ENCODE measurements at regions not wholly inside any gene's neighbourhood (a gene's known extent, or its start where the extent isn't known, plus 50 kb on each side); places are given as distances from the start of the nearest gene placed in this dataset.

- no peak for DNase-seq
These were observed 164.5 kb downstream of the ZNF608 start for GRCh38 chr5:124581738-124582560.

GRCh38 chr5:124580925-124581737 is 165.3 kb downstream of the ZNF608 start:
- no peak for DNase-seq

GRCh38 chr5:124580512-124580911 is 165.9 kb downstream of the ZNF608 start:
- no peak for DNase-seq

- DNase-seq = peak in 1 of 2 donors; percentile 12
These were observed 169.5 kb downstream of the ZNF608 start for GRCh38 chr5:124576848-124577409.

- no peak for DNase-seq
These were observed 170.7 kb downstream of the ZNF608 start for GRCh38 chr5:124575725-124576124.

GRCh38 chr5:124574521-124575436 is 171.7 kb downstream of the ZNF608 start:
- no peak for DNase-seq

GRCh38 chr5:124572971-124573370 is 173.5 kb downstream of the ZNF608 start:
- no peak for DNase-seq

- DNase-seq = no peak
These were observed 176.0 kb downstream of the ZNF608 start for GRCh38 chr5:124570285-124571035.

- DNase-seq = no peak
These were observed 179.5 kb downstream of the ZNF608 start for GRCh38 chr5:124566875-124567450.

- DNase-seq = no peak
These were observed 185.0 kb downstream of the ZNF608 start for GRCh38 chr5:124561451-124561850.

GRCh38 chr5:124560370-124560769 is 186.1 kb downstream of the ZNF608 start:
- DNase-seq = no peak

- DNase-seq = no peak
These were observed 188.7 kb downstream of the ZNF608 start for GRCh38 chr5:124557761-124558160.

- no peak for DNase-seq
These were observed 191.5 kb downstream of the ZNF608 start for GRCh38 chr5:124554746-124555578.

- no peak for DNase-seq
These were observed 192.5 kb downstream of the ZNF608 start for GRCh38 chr5:124553911-124554310.

GRCh38 chr5:124552526-124552925 is 193.9 kb downstream of the ZNF608 start:
- DNase-seq = no peak

GRCh38 chr5:124551939-124552279 is 194.5 kb downstream of the ZNF608 start:
- DNase-seq = no peak

GRCh38 chr5:124550731-124551130 is 195.7 kb downstream of the ZNF608 start:
- DNase-seq = no peak

GRCh38 chr5:124549891-124550436 is 196.5 kb downstream of the ZNF608 start:
- no peak for DNase-seq

- no peak for DNase-seq
These were observed 199.8 kb downstream of the ZNF608 start for GRCh38 chr5:124546643-124547042.

- no peak for DNase-seq
These were observed 201.9 kb downstream of the ZNF608 start for GRCh38 chr5:124544366-124545055.

Measured in CD4-positive, alpha-beta T cell treated with Interleukin-4 for 1 hour (primary cell).